B cell (primary cell): ENCODE measurements at regions not wholly inside any gene's neighbourhood (a gene's known extent, or its start where the extent isn't known, plus 50 kb on each side); places are given as distances from the start of the nearest gene placed in this dataset. TPM values are rescaled to one million over a fixed set of nuclear protein-coding genes. Genes with fewer than 3 reads are reported as not detected.
A peak's percentile ranks its signal among the peaks of the same experiment; 100 is the strongest.

ENCODE experiments used
- ATAC-seq: fragments of 200-7000 bp; cut with Tn5 transposase; one replicate; pipeline ENCODE4 v1.10.0; 2021; ENCODE audit warnings: low read depth, mild to moderate bottlenecking, moderate number of reproducible peaks, moderate library complexity
- CTCF ChIA-PET: fragments of 350-600 bp; sonication (Branson Sonifier 250); formaldehyde crosslinking; loops from one replicate; lab custom pipeline; 2021; ENCODE audit warnings: antibody characterized with exemption, inconsistent platforms; lab: Charles Lee
- POLR2A ChIA-PET: fragments of 350-600 bp; sonication (Branson Sonifier 250); formaldehyde crosslinking; loops from one replicate; lab custom pipeline; 2021; ENCODE audit warnings: antibody characterized with exemption; lab: Charles Lee
- DNase-seq: peaks from one replicate; pipeline ENCODE4 v3.0.0; 2013
- H2AFZ ChIP-seq: 2 replicates; pipeline ENCODE4 v1.6.1; 2012; ENCODE audit warnings: mild to moderate bottlenecking, low read depth, low read length; ENCODE audit not compliant: insufficient read depth, poor library complexity, severe bottlenecking
- H3K27ac ChIP-seq, 2 donors: 1 replicate in 1 of 2; 2 replicates in 1 of 2; pipeline ENCODE4 v1.5.1; 2012 to 2013; ENCODE audit warnings: low read length in 2 of 2, mild to moderate bottlenecking in 2 of 2, moderate library complexity in 1 of 2
- H3K27me3 ChIP-seq, 4 experiments: fragments of 200-600 bp in 1 of 4; sonication (generic) in 1 of 4; replicated peaks in 1 of 4; 1 replicate in 2 of 4; 2 replicates in 2 of 4; pipeline versions ENCODE4 v1.6.1 to v1.7.0; 2013 to 2016; ENCODE audit warnings: low read length in 3 of 4, mild to moderate bottlenecking in 2 of 4, mixed read lengths in 1 of 4, moderate library complexity in 1 of 4; ENCODE audit not compliant: insufficient read depth in 4 of 4, control insufficient read depth in 3 of 4; ENCODE audit errors: control extremely low read depth in 1 of 4
- H3K36me3 ChIP-seq, 2 experiments: replicated peaks in 1 of 2; 1 replicate in 1 of 2; 2 replicates in 1 of 2; pipeline versions ENCODE4 v1.6.1 to v1.7.1; 2013; ENCODE audit warnings: low read length in 1 of 2; ENCODE audit not compliant: insufficient read depth in 2 of 2, control insufficient read depth in 1 of 2; ENCODE audit errors: control extremely low read depth in 1 of 2, extremely low read depth in 1 of 2
- H3K4me1 ChIP-seq, 2 donors: fragments of 200-600 bp in 1 of 2; sonication (generic) in 1 of 2; 1 replicate in 1 of 2; 2 replicates in 1 of 2; pipeline versions ENCODE4 v1.5.1 to v1.6.1; 2013 to 2017; ENCODE audit warnings: low read length in 2 of 2; ENCODE audit not compliant: control insufficient read depth in 2 of 2, insufficient read depth in 2 of 2
- H3K4me2 ChIP-seq: replicated peaks from 2 replicates; pipeline ENCODE3; 2012; ENCODE audit warnings: mild to moderate bottlenecking, low read depth, low read length; ENCODE audit not compliant: poor library complexity, severe bottlenecking
- H3K4me3 ChIP-seq, 5 experiments: fragments of 200-600 bp in 1 of 5; sonication (generic) in 1 of 5; 1 replicate in 3 of 5; 2 replicates in 2 of 5; pipeline versions ENCODE4 v1.5.1 to v1.7.0; 2011 to 2016; ENCODE audit warnings: low read length in 4 of 5, mild to moderate bottlenecking in 4 of 5, low read depth in 2 of 5, control low read depth in 1 of 5, moderate library complexity in 1 of 5; ENCODE audit not compliant: insufficient read depth in 1 of 5; ENCODE audit errors: control extremely low read depth in 1 of 5, extremely low read depth in 1 of 5
- H3K79me2 ChIP-seq: fragments of 200-600 bp; sonication (generic); one replicate; pipeline ENCODE4 v1.6.0; 2016; ENCODE audit warnings: low read length; ENCODE audit not compliant: control insufficient read depth, insufficient read depth
- H3K9ac ChIP-seq: fragments of 200-600 bp; sonication (generic); 2 replicates; pipeline ENCODE4 v1.6.1; 2017; ENCODE audit warnings: mild to moderate bottlenecking, low read length, moderate library complexity
- H3K9me3 ChIP-seq, 3 donors: one replicate each; pipeline versions ENCODE4 v1.6.1 to v1.7.1; 2013; ENCODE audit warnings: low read length in 2 of 3; ENCODE audit not compliant: control insufficient read depth in 2 of 3, insufficient read depth in 1 of 3; ENCODE audit errors: control extremely low read depth in 1 of 3
- H4K20me1 ChIP-seq: 2 replicates; pipeline ENCODE4 v1.6.0; 2012; ENCODE audit warnings: mild to moderate bottlenecking, low read length; ENCODE audit not compliant: insufficient read depth, control insufficient read depth, poor library complexity, severe bottlenecking
- H3K27ac Mint-ChIP-seq: one replicate; pipeline ENCODE4 v1.8.0; 2021; ENCODE audit warnings: mixed read lengths
- H3K27me3 Mint-ChIP-seq: one replicate; pipeline ENCODE4 v1.8.0; 2021; ENCODE audit warnings: mixed read lengths
- H3K4me1 Mint-ChIP-seq: one replicate; pipeline ENCODE4 v1.8.0; 2021; ENCODE audit warnings: mixed read lengths
- H3K4me3 Mint-ChIP-seq: one replicate; pipeline ENCODE4 v1.8.0; 2021; ENCODE audit warnings: mixed read lengths
- H3K9me3 Mint-ChIP-seq: one replicate; pipeline ENCODE4 v1.8.0; 2022; ENCODE audit warnings: mixed read lengths; ENCODE audit not compliant: insufficient read depth
- CTCF ChIP-seq: fragments of 200-600 bp; IDR thresholded peaks from one replicate; pipeline ENCODE4 v1.8.0; 2022; ENCODE audit warnings: antibody characterized with exemption, mild to moderate bottlenecking
- EZH2 ChIP-seq: IDR thresholded peaks from 2 replicates; pipeline ENCODE4 v1.6.1; 2012; ENCODE audit warnings: borderline replicate concordance, low read depth, mild to moderate bottlenecking, moderate library complexity, low read length; ENCODE audit not compliant: insufficient read depth, poor library complexity, severe bottlenecking
- WGBS: methylation state at CpG from one replicate; pipeline ENCODE4 v1.1.5; 2013; ENCODE audit warnings: missing lambda C conversion rate; ENCODE audit not compliant: insufficient coverage; 5-methylcytosine and 5-hydroxymethylcytosine counted together
- intact Hi-C: fragments of 100-400 bp; cut with micrococcal nuclease; formaldehyde crosslinking; loops from one replicate; pipeline ENCODE4 v1.10.0; 2022
- small RNA-seq: library from RNA; depleted of rRNA; stranded (forward); fragments of <200 nt; gene quantifications from one replicate; pipeline ENCODE3, GENCODE V24; 2012; ENCODE audit warnings: low replicate concordance, low read depth; ENCODE audit not compliant: insufficient read length

- no peaks in the 10 kb centered on the region for H3K36me3 ChIP-seq
- H3K4me3 ChIP-seq, result no peak overlapping the region
- Mint-ChIP-seq H3K9me3 (no peaks in the 10 kb centered on the region), H3K4me1 (peaks cover 26% of the 10 kb centered on the region), H3K27me3 (no peaks in the 10 kb centered on the region), H3K4me3 (no peak overlapping the region), H3K27ac (no peak overlapping the region)
- H3K9ac ChIP-seq, result no peak overlapping the region
- H2AFZ ChIP-seq, result peak overlapping the region; percentile 32
- 32% methylated on average over 7 of the region's 9 CpGs for whole genome bisulfite sequencing
- no peaks in the 10 kb centered on the region for H4K20me1 ChIP-seq
- TF ChIP-seq EZH2 (no peak), CTCF (peak; percentile 19)
- peaks cover 56% of the 10 kb centered on the region for H3K79me2 ChIP-seq
- H3K4me2 ChIP-seq, result peak overlapping the region; percentile 20
- peaks cover 4 to 8% of the 10 kb centered on the region in 2 donors for H3K4me1 ChIP-seq
- intact Hi-C loops, result loop anchor here (1.0 kb wide), 2 partner anchors 86 to 172 kb away; no protein-coding TSS in a partner anchor
- DNase-seq (peak; percentile 62), ATAC-seq (peak; percentile 98)
- no peaks in the 10 kb centered on the region for H3K9me3 ChIP-seq
- H3K27me3 ChIP-seq, result no peaks in the 10 kb centered on the region
- ChIA-PET CTCF (interaction anchor here (0.5 to 2.4 kb wide), 10 partner anchors 9 to 438 kb away, joined by 3 to 12 read pairs (median 3); partner anchors contain the start of gene CLYBL), POLR2A (no interaction called here)
- no peak overlapping the region for H3K27ac ChIP-seq
These were observed 113.2 kb downstream of the TM9SF2 start for GRCh38 chr13:99614465-99614885.

Small RNA genes lying in the stretch of these regions (small RNA-seq; reads per million reads assigned to genes)
- gene MIR4306 (not detected), gene RF00402 (not detected)
